GM19372 (cell line): ENCODE measurements at regions not wholly inside any gene's neighbourhood (a gene's known extent, or its start where the extent isn't known, plus 50 kb on each side); places are given as distances from the start of the nearest gene placed in this dataset.
"Not testable (repeated sequence)": the region's sequence is repeated elsewhere in the genome, so short reads cannot be mapped to it uniquely, and the experiment has no call there.

Experiments used
- ATAC-seq: cut with Tn5 transposase; IDR thresholded peaks from one replicate; pipeline ENCODE4 v1.9.1; 2021; ENCODE audit warnings: mild to moderate bottlenecking, low read depth, moderate library complexity; ENCODE audit not compliant: unreplicated experiment

- no peak for ATAC-seq
Measured at GRCh38 chr5:90287036-90287435, 122.5 kb downstream of the CETN3 start.

GRCh38 chr5:90285581-90285980 lies 124.0 kb downstream of the CETN3 start:
- no peak for ATAC-seq

- ATAC-seq = no peak
Measured at GRCh38 chr5:90284375-90284774, 125.2 kb downstream of the CETN3 start.

GRCh38 chr5:90279091-90279490 lies 130.5 kb downstream of the CETN3 start:
- ATAC-seq = no peak

- no peak for ATAC-seq
Measured at GRCh38 chr5:90274216-90274615, 135.3 kb downstream of the CETN3 start.

- no peak for ATAC-seq
Measured at GRCh38 chr5:90267646-90268045, 141.9 kb downstream of the CETN3 start.

GRCh38 chr5:90265545-90265857 lies 144.1 kb downstream of the CETN3 start:
- no peak for ATAC-seq

GRCh38 chr5:90264689-90265544 lies 144.6 kb downstream of the CETN3 start:
- ATAC-seq = peak; percentile 77

- ATAC-seq = no peak
Measured at GRCh38 chr5:90263102-90263820, 146.3 kb downstream of the CETN3 start.

GRCh38 chr5:90251447-90251846 lies 158.1 kb downstream of the CETN3 start:
- ATAC-seq = no peak

- ATAC-seq = no peak
Measured at GRCh38 chr5:90248640-90249039, 160.9 kb downstream of the CETN3 start.

GRCh38 chr5:90243848-90244247 lies 165.7 kb downstream of the CETN3 start:
- not testable (repeated sequence) for ATAC-seq

GRCh38 chr5:90233476-90233875 lies 176.1 kb downstream of the CETN3 start:
- ATAC-seq = no peak

GRCh38 chr5:90231688-90232087 lies 177.9 kb downstream of the CETN3 start:
- no peak for ATAC-seq

GRCh38 chr5:90227683-90228082 lies 181.9 kb downstream of the CETN3 start:
- no peak for ATAC-seq

GRCh38 chr5:90226433-90227099 lies 183.0 kb downstream of the CETN3 start:
- ATAC-seq = no peak

- no peak for ATAC-seq
Measured at GRCh38 chr5:90224342-90224741, 185.2 kb downstream of the CETN3 start.

GRCh38 chr5:90223756-90224155 lies 185.8 kb downstream of the CETN3 start:
- no peak for ATAC-seq

GRCh38 chr5:90221951-90222350 lies 187.6 kb downstream of the CETN3 start:
- ATAC-seq = no peak

GRCh38 chr5:90220554-90220953 lies 189.0 kb downstream of the CETN3 start:
- no peak for ATAC-seq

- no peak for ATAC-seq
Measured at GRCh38 chr5:90214991-90215390, 194.6 kb downstream of the CETN3 start.
